OCI-LY3 (cell line): ENCODE measurements at regions not wholly inside any gene's neighbourhood (a gene's known extent, or its start where the extent isn't known, plus 50 kb on each side); places are given as distances from the start of the nearest gene placed in this dataset.

Experiments
- CTCF ChIP-seq: fragments of 200-600, 300-600 bp; sonication (generic); IDR thresholded peaks from 2 replicates; pipeline ENCODE4 v1.5.1; 2014; ENCODE audit warnings: antibody characterized with exemption, low read length, low read depth
- EZH2phosphoT487 ChIP-seq: fragments of 200-600 bp; shearing (Covaris generic); IDR thresholded peaks from 2 replicates; pipeline ENCODE4 v1.6.1; 2018; ENCODE audit warnings: antibody characterized with exemption, mixed run types, low read depth

DNA sequence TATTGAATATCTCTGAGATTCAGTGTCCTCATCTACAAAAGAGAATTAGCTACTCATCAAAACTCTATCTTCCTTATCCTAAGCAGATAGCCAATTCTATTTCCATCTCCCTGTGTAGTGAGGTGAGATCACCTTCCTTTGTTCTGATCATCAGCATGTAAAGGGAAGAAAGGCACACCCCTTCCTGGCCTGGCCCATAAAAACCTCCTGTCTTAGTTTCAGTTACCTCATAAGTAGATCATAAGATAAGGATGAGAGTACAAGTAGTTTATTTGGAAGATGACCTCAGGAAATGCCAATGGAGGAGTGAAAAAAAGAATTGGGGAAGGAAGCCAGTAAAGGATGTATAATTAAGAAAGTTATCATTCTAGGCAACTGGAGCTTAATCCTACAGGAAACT is 114.5 kb upstream of the GADL1 start:
- TF ChIP-seq CTCF, result no peak
- TF ChIP-seq EZH2phosphoT487, result no peak
